ENCODE measurements at regions not wholly inside any gene's neighbourhood (a gene's known extent, or its start where the extent isn't known, plus 50 kb on each side); places are given as distances from the start of the nearest gene placed in this dataset.

DNA sequence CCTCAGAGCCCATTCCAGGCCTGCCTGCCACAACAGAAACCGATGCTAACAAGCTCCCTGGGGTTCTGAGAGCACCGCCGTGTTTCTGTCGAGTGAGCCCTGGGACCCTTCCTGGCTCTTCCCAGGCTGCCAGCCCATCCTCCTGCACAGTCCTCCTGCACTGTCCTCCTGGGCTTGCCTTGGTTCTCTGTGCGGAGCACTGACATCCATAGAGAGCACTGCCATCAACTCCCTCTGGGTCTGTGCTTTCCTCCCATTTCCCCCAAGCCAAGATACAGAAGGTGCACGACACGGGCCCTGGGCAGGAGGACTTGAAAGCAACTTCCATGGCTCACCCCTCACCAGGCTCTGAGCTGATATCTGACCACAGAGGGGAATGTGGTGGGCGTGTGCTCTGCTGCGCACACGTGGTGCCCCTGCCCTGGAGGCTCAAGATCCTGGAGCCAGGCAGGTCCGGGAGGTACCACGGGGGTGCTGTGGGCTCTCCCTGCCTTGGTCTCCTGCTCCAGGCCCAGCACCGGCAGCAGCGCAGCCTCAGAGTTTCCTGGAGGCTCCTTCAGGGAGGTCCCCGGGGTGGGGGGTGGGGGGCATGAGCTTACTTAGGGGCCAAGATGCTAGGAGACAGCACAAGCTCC is 304.2 kb downstream of the BRD1 start:
- TF ChIP-seq, protein P1, sequence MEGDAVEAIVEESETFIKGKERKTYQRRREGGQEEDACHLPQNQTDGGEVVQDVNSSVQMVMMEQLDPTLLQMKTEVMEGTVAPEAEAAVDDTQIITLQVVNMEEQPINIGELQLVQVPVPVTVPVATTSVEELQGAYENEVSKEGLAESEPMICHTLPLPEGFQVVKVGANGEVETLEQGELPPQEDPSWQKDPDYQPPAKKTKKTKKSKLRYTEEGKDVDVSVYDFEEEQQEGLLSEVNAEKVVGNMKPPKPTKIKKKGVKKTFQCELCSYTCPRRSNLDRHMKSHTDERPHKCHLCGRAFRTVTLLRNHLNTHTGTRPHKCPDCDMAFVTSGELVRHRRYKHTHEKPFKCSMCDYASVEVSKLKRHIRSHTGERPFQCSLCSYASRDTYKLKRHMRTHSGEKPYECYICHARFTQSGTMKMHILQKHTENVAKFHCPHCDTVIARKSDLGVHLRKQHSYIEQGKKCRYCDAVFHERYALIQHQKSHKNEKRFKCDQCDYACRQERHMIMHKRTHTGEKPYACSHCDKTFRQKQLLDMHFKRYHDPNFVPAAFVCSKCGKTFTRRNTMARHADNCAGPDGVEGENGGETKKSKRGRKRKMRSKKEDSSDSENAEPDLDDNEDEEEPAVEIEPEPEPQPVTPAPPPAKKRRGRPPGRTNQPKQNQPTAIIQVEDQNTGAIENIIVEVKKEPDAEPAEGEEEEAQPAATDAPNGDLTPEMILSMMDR (IDR thresholded peaks at IDR 0.05) = no peak
- TF ChIP-seq POLR2AphosphoS5 (IDR thresholded peaks at IDR 0.05) = no peak
